ENCODE measurements at regions not wholly inside any gene's neighbourhood (a gene's known extent, or its start where the extent isn't known, plus 50 kb on each side); places are given as distances from the start of the nearest gene placed in this dataset.

- Histone ChIP-seq H3K36me3 (replicated peaks in 1 of 2; ENCODE audit: insufficient read depth in 1 of 2, low read depth in 2 of 2) (no peaks in the 10 kb centered on the region), H3K27me3 (no peaks in the 10 kb centered on the region), H3K4me1 (no peaks in the 10 kb centered on the region), H3K9me3 (peaks cover 0 to 5% (median 0%) of the 10 kb centered on the region in 3 donors), H3K27ac (no peak overlapping the region), H3K4me3 (no peak overlapping the region)
- no peak for ATAC-seq
- 45 to 55% methylated on average over 2 of the region's 2 CpGs for WGBS, 2 donors
- intact Hi-C loops (cut with DNase I), result no loop called here
- no peak for DNase-seq
- TF ChIP-seq POLR2A (IDR thresholded peaks at IDR 0.05) (no peak), CTCF (IDR thresholded peaks at IDR 0.05) (no peak)
Observed at GRCh38 chr4:97334348-97334747, 808.9 kb downstream of the STPG2 start.

- no peaks in the 10 kb centered on the region for H3K4me1 ChIP-seq
- H3K27ac ChIP-seq, result no peak overlapping the region
- ATAC-seq (no peak), DNase-seq (no peak)
- TF ChIP-seq POLR2A (IDR thresholded peaks at IDR 0.05) (no peak), CTCF (IDR thresholded peaks at IDR 0.05) (no peak)
- H3K9me3 ChIP-seq, result no peaks in the 10 kb centered on the region
- WGBS, 2 donors, result 37 to 47% methylated on average over 1 of the region's 1 CpG
- intact Hi-C loops (cut with DNase I), result no loop called here
- H3K27me3 ChIP-seq, result no peaks in the 10 kb centered on the region
- H3K36me3 ChIP-seq (replicated peaks in 1 of 2; ENCODE audit: insufficient read depth in 1 of 2, low read depth in 2 of 2), result no peaks in the 10 kb centered on the region
- no peak overlapping the region for H3K4me3 ChIP-seq
Observed at GRCh38 chr4:97349468-97350186, 793.6 kb downstream of the STPG2 start.

GRCh38 chr4:97353876-97354275 is 789.4 kb downstream of the STPG2 start:
- Histone ChIP-seq H3K36me3 (replicated peaks in 1 of 2; ENCODE audit: insufficient read depth in 1 of 2, low read depth in 2 of 2) (no peaks in the 10 kb centered on the region), H3K9me3 (peaks cover 0 to 7% (median 0%) of the 10 kb centered on the region in 3 donors), H3K27me3 (no peaks in the 10 kb centered on the region), H3K4me1 (no peaks in the 10 kb centered on the region), H3K27ac (no peak overlapping the region), H3K4me3 (no peak overlapping the region)
- ATAC-seq, result no peak
- WGBS, 2 donors, result 77 to 85% methylated on average over 1 of the region's 1 CpG
- intact Hi-C loops (cut with DNase I), result no loop called here
- no peak for TF ChIP-seq CTCF (IDR thresholded peaks at IDR 0.05)
- no peak for TF ChIP-seq POLR2A (IDR thresholded peaks at IDR 0.05)
- DNase-seq, result no peak

- no peak overlapping the region for H3K27ac ChIP-seq
- DNase-seq, result no peak
- peaks cover 0 to 12% (median 0%) of the 10 kb centered on the region in 3 donors for H3K9me3 ChIP-seq
- no peak for ATAC-seq
- H3K27me3 ChIP-seq, result no peaks in the 10 kb centered on the region
- 65 to 80% methylated on average over 2 of the region's 2 CpGs for WGBS, 2 donors
- TF ChIP-seq POLR2A (IDR thresholded peaks at IDR 0.05) (no peak), CTCF (IDR thresholded peaks at IDR 0.05) (no peak)
- no peak overlapping the region for H3K4me3 ChIP-seq
- H3K4me1 ChIP-seq, result no peaks in the 10 kb centered on the region
- H3K36me3 ChIP-seq (replicated peaks in 1 of 2; ENCODE audit: insufficient read depth in 1 of 2, low read depth in 2 of 2), result no peaks in the 10 kb centered on the region
- intact Hi-C loops (cut with DNase I), result no loop called here
Observed at GRCh38 chr4:97359826-97360225, 783.5 kb downstream of the STPG2 start.

GRCh38 chr4:97360733-97361132 is 782.5 kb downstream of the STPG2 start:
- H3K4me3 ChIP-seq, result no peak overlapping the region
- DNase-seq (no peak), ATAC-seq (no peak)
- TF ChIP-seq CTCF (IDR thresholded peaks at IDR 0.05) (no peak), POLR2A (IDR thresholded peaks at IDR 0.05) (no peak)
- H3K4me1 ChIP-seq, result no peaks in the 10 kb centered on the region
- H3K36me3 ChIP-seq (replicated peaks in 1 of 2; ENCODE audit: insufficient read depth in 1 of 2, low read depth in 2 of 2), result no peaks in the 10 kb centered on the region
- H3K27me3 ChIP-seq, result no peaks in the 10 kb centered on the region
- H3K27ac ChIP-seq, result no peak overlapping the region
- peaks cover 0 to 12% (median 0%) of the 10 kb centered on the region in 3 donors for H3K9me3 ChIP-seq
- intact Hi-C loops (cut with DNase I), result no loop called here

Measured in body of pancreas (tissue), 4 donors.